SK-N-SH (cell line): ENCODE measurements at regions not wholly inside any gene's neighbourhood (a gene's known extent, or its start where the extent isn't known, plus 50 kb on each side); places are given as distances from the start of the nearest gene placed in this dataset.

ENCODE experiments used
- CTCF ChIA-PET: fragments of 300-600, 350-600 bp; formaldehyde crosslinking; extraction: SDS; loops from one replicate; lab custom pipeline; 2021; lab: Yijun Ruan, JAX
- POLR2A ChIA-PET: fragments of 350-600 bp; sonication (Branson Sonifier 250); formaldehyde crosslinking; extraction: SDS; loops from one replicate; lab custom pipeline; 2020; ENCODE audit warnings: antibody characterized with exemption, inconsistent platforms; lab: Yijun Ruan, JAX
- DNase-seq: peaks from one replicate; pipeline ENCODE4 v3.0.0; 2012
- H2AFZ ChIP-seq: fragments of 200-600 bp; sonication (generic); 2 replicates; pipeline ENCODE4 v1.8.1; 2016; ENCODE audit warnings: antibody characterized with exemption, mild to moderate bottlenecking, low read depth
- H3F3A ChIP-seq: fragments of 200-600 bp; sonication (generic); replicated peaks from 2 replicates; pipeline ENCODE3; 2016; ENCODE audit warnings: antibody characterized with exemption, mild to moderate bottlenecking; ENCODE audit not compliant: insufficient read depth
- H3K27ac ChIP-seq, 2 experiments: fragments of 200-500 bp in 1 of 2; fragments of 200-600 bp in 1 of 2; sonication (Bioruptor generic) in 1 of 2; sonication (generic), shearing (Covaris generic) in 1 of 2; 2 replicates each; pipeline versions ENCODE4 v1.5.1 to v1.6.1; 2014 to 2016; ENCODE audit warnings: low read depth in 2 of 2, inconsistent platforms in 1 of 2, low read length in 1 of 2, mild to moderate bottlenecking in 1 of 2, mixed read lengths in 1 of 2
- H3K27me3 ChIP-seq: fragments of 200-600 bp; sonication (generic), shearing (Covaris generic); 2 replicates; pipeline ENCODE4 v1.6.1; 2016; ENCODE audit warnings: mixed run types; ENCODE audit not compliant: insufficient read depth
- H3K36me3 ChIP-seq, 2 experiments: fragments of 200-500 bp in 1 of 2; fragments of 200-600 bp in 1 of 2; sonication (Bioruptor generic) in 1 of 2; sonication (generic) in 1 of 2; replicated peaks in 1 of 2; 2 replicates each; pipeline versions ENCODE3 to v1.5.1; 2014 to 2016; ENCODE audit warnings: low read length in 1 of 2, mild to moderate bottlenecking in 1 of 2; ENCODE audit not compliant: insufficient read depth in 2 of 2, control insufficient read depth in 1 of 2
- H3K4me1 ChIP-seq, 2 experiments: fragments of 200-500 bp in 1 of 2; fragments of 200-600 bp in 1 of 2; sonication (Bioruptor generic) in 1 of 2; sonication (generic), shearing (Covaris generic) in 1 of 2; 2 replicates each; pipeline versions ENCODE4 v1.5.1 to v1.6.1; 2014 to 2016; ENCODE audit warnings: low read depth in 1 of 2, low read length in 1 of 2, mixed run types in 1 of 2; ENCODE audit not compliant: insufficient read depth in 2 of 2, control insufficient read depth in 1 of 2
- H3K4me2 ChIP-seq: fragments of 200-600 bp; sonication (generic), shearing (Covaris generic); 2 replicates; pipeline ENCODE4 v1.6.1; 2017; ENCODE audit warnings: mixed run types
- H3K4me3 ChIP-seq, 2 experiments: fragments of 200-500 bp in 1 of 2; fragments of 200-600 bp in 1 of 2; sonication (Bioruptor generic) in 1 of 2; sonication (generic), shearing (Covaris generic) in 1 of 2; 2 replicates each; pipeline versions ENCODE4 v1.5.1 to v1.8.1; 2014 to 2016; ENCODE audit warnings: low read depth in 2 of 2, inconsistent platforms in 1 of 2, low read length in 1 of 2, mild to moderate bottlenecking in 1 of 2, mixed read lengths in 1 of 2, moderate library complexity in 1 of 2
- H3K79me2 ChIP-seq: fragments of 200-600 bp; sonication (generic); 2 replicates; pipeline ENCODE4 v1.8.1; 2017; ENCODE audit warnings: mild to moderate bottlenecking; ENCODE audit not compliant: insufficient read depth
- H3K9ac ChIP-seq: fragments of 200-600 bp; sonication (generic); 2 replicates; pipeline ENCODE4 v1.6.1; 2017; ENCODE audit warnings: mixed run types
- H3K9me2 ChIP-seq: fragments of 200-600 bp; sonication (generic); 2 replicates; pipeline ENCODE4 v1.6.1; 2017; ENCODE audit warnings: mixed run types
- H3K9me3 ChIP-seq: fragments of 200-600 bp; sonication (generic); 2 replicates; pipeline ENCODE4 v1.6.1; 2017; ENCODE audit warnings: mixed run types, mild to moderate bottlenecking, moderate library complexity
- H4K20me1 ChIP-seq: fragments of 200-600 bp; sonication (generic); 2 replicates; pipeline ENCODE4 v1.6.1; 2017; ENCODE audit warnings: mild to moderate bottlenecking, mixed run types; ENCODE audit not compliant: insufficient read depth
- CHD2 ChIP-seq: fragments of 150-350 bp; IDR thresholded peaks from 2 replicates; pipeline ENCODE4 v1.6.1; 2018; ENCODE audit warnings: low read length; ENCODE audit not compliant: partially characterized antibody
- ELF1 ChIP-seq: IDR thresholded peaks from 2 replicates; pipeline ENCODE4 v1.4.0; 2012
- EP300 ChIP-seq, 2 experiments: IDR thresholded peaks; 2 replicates each; pipeline versions ENCODE4 v1.4.0 to v1.6.1; 2012; ENCODE audit warnings: borderline replicate concordance in 1 of 2, low read depth in 1 of 2, low read length in 1 of 2
- FOXM1 ChIP-seq: IDR thresholded peaks from 2 replicates; pipeline ENCODE4 v1.4.0; 2012; ENCODE audit warnings: low read depth, mild to moderate bottlenecking
- GABPA ChIP-seq: IDR thresholded peaks from 2 replicates; pipeline ENCODE4 v1.4.0; 2012; ENCODE audit warnings: low read depth, mild to moderate bottlenecking
- MXI1 ChIP-seq: IDR thresholded peaks from 2 replicates; pipeline ENCODE4 v1.6.1; 2012; ENCODE audit warnings: mild to moderate bottlenecking, low read depth, low read length, improper control_type of control experiment
- NRF1 ChIP-seq: IDR thresholded peaks from 2 replicates; pipeline ENCODE4 v1.6.1; 2012; ENCODE audit warnings: low read depth, mild to moderate bottlenecking, low read length
- REST ChIP-seq: IDR thresholded peaks from 2 replicates; pipeline ENCODE4 v1.6.1; 2012; ENCODE audit warnings: mild to moderate bottlenecking, low read depth, low read length, moderate library complexity
- RFX5 ChIP-seq: IDR thresholded peaks from 2 replicates; pipeline ENCODE4 v1.6.1; 2012; ENCODE audit warnings: mild to moderate bottlenecking, improper control_type of control experiment, low read length
- RXRA ChIP-seq: IDR thresholded peaks from 2 replicates; pipeline ENCODE4 v1.4.0; 2012; ENCODE audit warnings: low read depth, mild to moderate bottlenecking, borderline replicate concordance
- SMC3 ChIP-seq: IDR thresholded peaks from 2 replicates; pipeline ENCODE4 v1.6.1; 2012; ENCODE audit warnings: low read depth, low read length, improper control_type of control experiment
- USF1 ChIP-seq: IDR thresholded peaks from 2 replicates; pipeline ENCODE4 v1.4.0; 2012; ENCODE audit warnings: low read depth, borderline replicate concordance
- YY1 ChIP-seq: IDR thresholded peaks from 2 replicates; pipeline ENCODE4 v1.4.0; 2012; ENCODE audit warnings: low read depth, mild to moderate bottlenecking
- ZBTB33 ChIP-seq: IDR thresholded peaks from 2 replicates; pipeline ENCODE4 v1.4.0; 2012; ENCODE audit warnings: low read depth, borderline replicate concordance
- WGBS: methylation state at CpG from one replicate; pipeline ENCODE4 v1.1.6; 2017; ENCODE audit warnings: low lambda C conversion rate; 5-methylcytosine and 5-hydroxymethylcytosine counted together

GRCh38 chr10:18743926-18744325 is 84.7 kb downstream of the ARL5B start:
- TF ChIP-seq REST (no peak), RFX5 (no peak), ELF1 (no peak), RXRA (no peak), NRF1 (no peak), SMC3 (no peak), ZBTB33 (no peak)
- Histone ChIP-seq H3K9ac (no peak overlapping the region), H3K9me3 (peaks cover 10% of the 10 kb centered on the region; the same call in 1 of the 2 replicates), H3K9me2 (no peaks in the 10 kb centered on the region), H3K4me2 (no peak overlapping the region), H3K4me3 (no peak overlapping the region), H4K20me1 (no peaks in the 10 kb centered on the region), H3K36me3 (no peaks in the 10 kb centered on the region), H3K4me1 (no peaks in the 10 kb centered on the region; a peak in 1 of 4 replicates), H3K27ac (no peak overlapping the region), H3K79me2 (no peaks in the 10 kb centered on the region), H3F3A (no peaks in the 10 kb centered on the region), H3K27me3 (no peaks in the 10 kb centered on the region), H2AFZ (no peak overlapping the region)
- ChIA-PET CTCF (no interaction called here), POLR2A (no interaction called here)
- no peak for DNase-seq

GRCh38 chr10:18753312-18753895 is 94.2 kb downstream of the ARL5B start:
- ChIA-PET POLR2A (no interaction called here), CTCF (interaction anchor here (0.6 kb wide), 1 partner anchor 871 kb away, joined by 3 read pairs; no protein-coding TSS in a partner anchor)
- Histone ChIP-seq H3K4me2 (no peak overlapping the region), H2AFZ (no peak overlapping the region), H3K36me3 (no peaks in the 10 kb centered on the region), H3K9me2 (no peaks in the 10 kb centered on the region), H3K4me1 (no peaks in the 10 kb centered on the region), H4K20me1 (no peaks in the 10 kb centered on the region), H3K9me3 (no peaks in the 10 kb centered on the region), H3K79me2 (no peaks in the 10 kb centered on the region), H3K27me3 (no peaks in the 10 kb centered on the region), H3K4me3 (no peak overlapping the region), H3K27ac (no peak overlapping the region), H3F3A (no peaks in the 10 kb centered on the region), H3K9ac (no peak overlapping the region)
- 51% methylated on average over 11 of the region's 11 CpGs for WGBS
- no peak for DNase-seq
- TF ChIP-seq FOXM1: no peak
- TF ChIP-seq USF1: no peak
- no peak for TF ChIP-seq NRF1
- TF ChIP-seq CHD2: no peak
- TF ChIP-seq SMC3: no peak
- TF ChIP-seq GABPA: no peak
- TF ChIP-seq RFX5: no peak
- no peak for TF ChIP-seq ELF1
- no peak for TF ChIP-seq RXRA
- TF ChIP-seq MXI1: no peak
- no peak for TF ChIP-seq YY1
- no peak for TF ChIP-seq EP300 (IDR thresholded peaks at IDR 0.05; ENCODE audit: borderline replicate concordance in 1 of 2, low read depth in 1 of 2, low read length in 1 of 2)
- no peak for TF ChIP-seq REST
